Activated CD8-positive, alpha-beta memory T cell treated with anti-CD3 and anti-CD28 coated beads, Interleukin-2, amount 10 ng/mL, durations not matched to agents 7 days and 5 days (primary cell): ENCODE measurements at regions not wholly inside any gene's neighbourhood (a gene's known extent, or its start where the extent isn't known, plus 50 kb on each side); places are given as distances from the start of the nearest gene placed in this dataset.

Experiments used
- ATAC-seq: fragments of 150-1000 bp; cut with Tn5 transposase; one replicate; pipeline ENCODE4 v1.10.0; 2021; ENCODE audit warnings: moderate library complexity
- CTCF ChIA-PET: fragments of 350-600 bp; sonication (Branson Sonifier 250); formaldehyde crosslinking; loops from one replicate; lab custom pipeline; 2021; ENCODE audit warnings: antibody characterized with exemption; lab: Charles Lee
- DNase-seq: peaks from one replicate; pipeline ENCODE4 v3.0.0-alpha.2; 2020
- H3K27ac Mint-ChIP-seq: one replicate; pipeline ENCODE4 v1.8.0; 2021; ENCODE audit warnings: mild to moderate bottlenecking, mixed read lengths
- H3K27me3 Mint-ChIP-seq: one replicate; pipeline ENCODE4 v1.8.0; 2021; ENCODE audit warnings: mixed read lengths
- H3K36me3 Mint-ChIP-seq: one replicate; pipeline ENCODE4 v1.8.0; 2021; ENCODE audit warnings: mild to moderate bottlenecking, mixed read lengths
- H3K4me1 Mint-ChIP-seq: one replicate; pipeline ENCODE4 v1.8.0; 2021; ENCODE audit warnings: mixed read lengths
- H3K4me3 Mint-ChIP-seq: one replicate; pipeline ENCODE4 v1.8.0; 2021; ENCODE audit warnings: mild to moderate bottlenecking, moderate library complexity, mixed read lengths
- H3K9me3 Mint-ChIP-seq: one replicate; pipeline ENCODE4 v1.8.0; 2022; ENCODE audit warnings: low read depth, mixed read lengths

DNA sequence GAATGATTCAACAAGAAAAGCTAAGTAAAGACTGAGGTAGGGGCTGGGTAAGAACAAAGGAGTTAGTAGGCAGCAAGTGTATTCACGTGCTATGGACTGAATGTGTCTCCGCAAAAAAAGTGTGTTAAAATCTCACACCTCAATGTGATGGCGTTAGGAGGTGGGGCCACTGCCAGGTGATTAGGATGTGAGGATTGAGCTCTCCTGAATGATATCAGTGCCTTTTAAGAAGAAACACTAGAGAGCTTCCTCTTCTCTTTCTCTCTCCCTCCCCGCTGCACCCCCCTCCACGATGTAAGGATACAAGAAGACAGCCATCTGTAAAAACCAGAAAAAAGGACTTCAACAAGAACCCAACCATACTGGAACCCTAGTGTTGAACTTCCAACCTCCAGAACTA lies 396.1 kb upstream of the PLXNA2 start:
- Mint-ChIP-seq H3K4me1 (no peaks in the 10 kb centered on the region), H3K27ac (no peak overlapping the region), H3K9me3 (no peaks in the 10 kb centered on the region)

GRCh38 chr1:208641579-208642280 lies 397.5 kb upstream of the PLXNA2 start:
- no peaks in the 10 kb centered on the region for H3K36me3 Mint-ChIP-seq
- no peak overlapping the region for H3K27ac Mint-ChIP-seq
- no peak overlapping the region for H3K4me3 Mint-ChIP-seq
- no peak for DNase-seq
- ATAC-seq = no peak
- H3K9me3 Mint-ChIP-seq = no peaks in the 10 kb centered on the region
- CTCF ChIA-PET = interaction anchor here (1.2 kb wide), 1 partner anchor 11 kb away, joined by 3 read pairs; no protein-coding TSS in a partner anchor
- H3K4me1 Mint-ChIP-seq = no peaks in the 10 kb centered on the region
- peaks cover 3% of the 10 kb centered on the region for H3K27me3 Mint-ChIP-seq

More for the DNA sequence above, 396.1 kb upstream of the PLXNA2 start:
- Mint-ChIP-seq H3K27me3 (peaks cover 3% of the 10 kb centered on the region), H3K36me3 (no peaks in the 10 kb centered on the region), H3K4me3 (no peak overlapping the region)
- DNase-seq (no peak), ATAC-seq (no peak)
- CTCF ChIA-PET = interaction anchor here (1.2 kb wide), 1 partner anchor 12 kb away, joined by 3 read pairs; no protein-coding TSS in a partner anchor

- Mint-ChIP-seq H3K27me3 (peaks cover 3% of the 10 kb centered on the region), H3K9me3 (no peaks in the 10 kb centered on the region), H3K36me3 (no peaks in the 10 kb centered on the region), H3K4me1 (no peaks in the 10 kb centered on the region), H3K4me3 (no peak overlapping the region), H3K27ac (no peak overlapping the region)
- DNase-seq (no peak), ATAC-seq (no peak)
- CTCF ChIA-PET = no interaction called here
Measured at GRCh38 chr1:208643005-208643597, 398.9 kb upstream of the PLXNA2 start.

DNA sequence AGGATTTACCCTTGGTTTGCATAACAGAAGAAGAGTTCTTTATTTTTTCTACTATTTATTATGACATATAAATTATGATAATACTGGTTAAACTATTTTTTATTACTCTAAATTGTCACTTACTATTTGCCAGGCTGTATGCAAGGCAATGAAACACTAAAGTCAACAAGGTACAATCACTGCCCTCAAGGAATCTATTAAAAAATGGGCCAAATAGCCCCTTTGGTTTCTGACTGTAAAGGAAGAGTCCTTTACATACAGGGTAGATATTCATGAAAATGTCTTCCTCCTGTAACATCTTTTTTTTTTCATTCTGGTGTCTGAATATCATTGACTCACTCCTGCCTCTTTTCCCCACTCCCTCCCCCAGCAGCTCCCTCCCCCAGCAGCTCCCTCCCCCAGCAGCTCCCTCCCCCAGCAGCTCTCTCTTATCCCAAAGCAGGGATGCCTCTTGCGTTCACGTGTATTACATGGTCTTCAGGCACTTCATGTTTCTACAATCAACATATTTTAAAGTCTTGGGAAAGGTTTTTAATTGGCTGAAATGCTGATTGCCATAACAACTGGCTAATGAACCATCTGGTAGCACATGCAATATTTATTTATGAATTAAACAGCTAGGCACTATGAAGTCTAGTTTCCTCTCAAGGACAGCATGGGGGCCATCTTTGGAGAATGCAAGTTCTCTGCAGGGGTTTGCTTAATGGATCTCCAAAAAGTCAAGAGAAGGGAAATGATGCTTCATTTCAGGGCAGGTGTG lies 400.4 kb upstream of the PLXNA2 start:
- Mint-ChIP-seq H3K27me3 (peaks cover 3% of the 10 kb centered on the region), H3K9me3 (no peaks in the 10 kb centered on the region), H3K36me3 (no peaks in the 10 kb centered on the region), H3K4me3 (no peak overlapping the region), H3K4me1 (no peaks in the 10 kb centered on the region), H3K27ac (no peak overlapping the region)
- ATAC-seq (no peak), DNase-seq (no peak)
- CTCF ChIA-PET = no interaction called here

DNA sequence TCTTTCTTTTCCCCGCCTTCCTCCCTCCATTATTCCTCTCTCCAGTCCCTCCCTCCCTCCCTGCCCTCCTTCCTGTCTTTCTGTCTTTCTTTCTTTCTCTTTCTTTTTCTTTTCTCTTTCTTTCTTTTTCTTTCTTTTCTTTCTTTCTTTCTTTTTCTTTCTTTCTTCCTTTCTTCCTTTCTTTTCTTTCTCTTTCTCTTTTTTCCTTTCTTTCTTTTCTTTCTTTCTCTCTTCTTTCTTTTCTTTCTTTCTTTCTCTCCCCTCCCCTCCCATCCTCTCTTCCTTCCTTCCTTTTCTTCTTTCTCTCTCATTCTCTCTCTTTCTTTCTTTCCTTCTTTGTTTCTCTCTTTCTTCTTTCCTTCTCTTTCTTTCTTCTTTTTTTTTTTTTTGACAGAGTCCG lies 402.2 kb upstream of the PLXNA2 start:
- no peaks in the 10 kb centered on the region for H3K9me3 Mint-ChIP-seq
- H3K4me1 Mint-ChIP-seq = no peaks in the 10 kb centered on the region
- DNase-seq = no peak
- no peak overlapping the region for H3K27ac Mint-ChIP-seq
- ATAC-seq = no peak
- CTCF ChIA-PET = no interaction called here
- peaks cover 3% of the 10 kb centered on the region for H3K27me3 Mint-ChIP-seq
- H3K4me3 Mint-ChIP-seq = no peak overlapping the region
- no peaks in the 10 kb centered on the region for H3K36me3 Mint-ChIP-seq

DNA sequence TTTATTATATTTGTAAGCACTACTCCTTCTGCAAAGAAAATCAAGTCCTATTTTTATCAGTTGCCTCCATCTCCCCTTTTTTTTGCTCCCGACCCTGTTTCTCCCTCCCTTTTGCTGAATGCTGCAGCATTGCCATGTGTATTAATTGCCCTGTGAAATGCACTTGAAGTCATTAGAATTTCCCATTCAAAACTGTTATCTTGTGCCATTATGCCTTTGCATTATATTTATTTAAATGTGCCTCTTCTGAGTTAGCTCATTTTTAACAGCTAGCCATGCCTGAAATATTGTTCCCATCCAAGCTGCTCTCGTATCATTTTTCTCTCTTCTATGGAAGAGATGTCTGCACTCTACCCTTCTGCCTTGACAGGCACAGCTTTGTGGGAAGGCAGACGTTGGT lies 404.0 kb upstream of the PLXNA2 start:
- CTCF ChIA-PET = no interaction called here
- ATAC-seq (no peak), DNase-seq (no peak)
- H3K4me1 Mint-ChIP-seq = no peaks in the 10 kb centered on the region
- H3K27me3 Mint-ChIP-seq = peaks cover 6% of the 10 kb centered on the region
- H3K36me3 Mint-ChIP-seq = no peaks in the 10 kb centered on the region
- no peaks in the 10 kb centered on the region for H3K9me3 Mint-ChIP-seq
- H3K4me3 Mint-ChIP-seq = no peak overlapping the region
- H3K27ac Mint-ChIP-seq = no peak overlapping the region

- Mint-ChIP-seq H3K9me3 (no peaks in the 10 kb centered on the region), H3K36me3 (no peaks in the 10 kb centered on the region), H3K27me3 (peaks cover 5% of the 10 kb centered on the region), H3K4me1 (no peaks in the 10 kb centered on the region), H3K4me3 (no peak overlapping the region), H3K27ac (no peak overlapping the region)
- DNase-seq (peak; percentile 43), ATAC-seq (no peak)
- CTCF ChIA-PET = interaction anchor here (0.8 to 1.5 kb wide), 8 partner anchors 9 to 596 kb away, joined by 3 to 7 read pairs (median 4); no protein-coding TSS in a partner anchor
Measured at GRCh38 chr1:208652296-208653160, 408.3 kb upstream of the PLXNA2 start.

DNA sequence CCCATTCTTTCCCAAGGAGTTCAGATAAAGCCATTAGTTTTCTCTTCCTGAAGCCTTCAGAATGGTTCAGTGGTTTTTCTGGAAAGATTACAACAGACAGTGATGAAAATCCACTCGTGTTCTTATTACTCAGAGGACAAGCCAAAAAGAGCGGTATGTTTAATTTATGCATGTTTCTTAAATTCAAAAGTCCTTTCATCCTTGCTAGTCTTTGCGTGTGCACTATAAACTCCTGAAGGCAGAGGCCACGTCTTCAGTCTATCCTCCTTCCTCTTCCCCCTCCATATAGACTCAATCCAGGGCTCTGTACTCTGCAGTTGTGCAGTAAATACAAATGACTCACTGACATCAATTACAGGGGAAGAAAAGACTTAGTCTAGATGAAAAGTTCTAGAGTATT lies 409.2 kb upstream of the PLXNA2 start:
- H3K4me1 Mint-ChIP-seq = no peaks in the 10 kb centered on the region
- H3K9me3 Mint-ChIP-seq = no peaks in the 10 kb centered on the region
- H3K27ac Mint-ChIP-seq = no peak overlapping the region
- H3K36me3 Mint-ChIP-seq = no peaks in the 10 kb centered on the region
- ATAC-seq = no peak
- H3K4me3 Mint-ChIP-seq = no peak overlapping the region
- no peak for DNase-seq
- H3K27me3 Mint-ChIP-seq = peaks cover 5% of the 10 kb centered on the region
- CTCF ChIA-PET = interaction anchor here (1.5 kb wide), 2 partner anchors 554 to 595 kb away, joined by 5 to 6 read pairs; no protein-coding TSS in a partner anchor

DNA sequence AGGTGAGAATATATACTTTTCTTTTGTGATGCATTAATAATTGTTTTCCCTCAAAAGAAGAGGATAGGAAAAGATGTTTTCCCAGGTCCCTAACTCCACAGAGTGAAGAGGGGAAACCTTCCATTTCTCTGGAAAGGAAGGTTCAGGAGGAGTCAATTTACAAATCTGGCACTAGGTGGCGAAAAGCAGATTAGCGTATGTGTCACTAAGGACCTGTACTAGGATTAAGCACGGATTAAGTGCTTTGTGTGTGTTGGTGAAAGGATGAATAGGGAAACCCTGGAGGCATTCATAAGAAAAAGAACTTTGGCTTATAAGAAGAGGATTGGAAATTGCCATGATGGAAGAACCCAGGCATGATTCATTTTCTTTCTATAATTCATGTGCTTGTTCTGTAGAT lies 410.1 kb upstream of the PLXNA2 start:
- Mint-ChIP-seq H3K9me3 (no peaks in the 10 kb centered on the region), H3K36me3 (no peaks in the 10 kb centered on the region), H3K27ac (no peak overlapping the region), H3K27me3 (peaks cover 5% of the 10 kb centered on the region), H3K4me1 (no peaks in the 10 kb centered on the region), H3K4me3 (no peak overlapping the region)
- CTCF ChIA-PET = interaction anchor here (1.5 kb wide), 1 partner anchor 594 kb away, joined by 6 read pairs; no protein-coding TSS in a partner anchor
- no peak for DNase-seq
- ATAC-seq = no peak

- no peaks in the 10 kb centered on the region for H3K9me3 Mint-ChIP-seq
- CTCF ChIA-PET = no interaction called here
Measured at GRCh38 chr1:208665936-208666335, 421.8 kb upstream of the PLXNA2 start.

GRCh38 chr1:208668991-208669390 lies 424.8 kb upstream of the PLXNA2 start:
- ATAC-seq = no peak
- no peaks in the 10 kb centered on the region for H3K36me3 Mint-ChIP-seq
- H3K27me3 Mint-ChIP-seq = peaks cover under 1% of the 10 kb centered on the region
- DNase-seq = no peak
- no peak overlapping the region for H3K4me3 Mint-ChIP-seq
- H3K9me3 Mint-ChIP-seq = no peaks in the 10 kb centered on the region
- H3K27ac Mint-ChIP-seq = no peak overlapping the region
- no peaks in the 10 kb centered on the region for H3K4me1 Mint-ChIP-seq
- CTCF ChIA-PET = no interaction called here

More at GRCh38 chr1:208665936-208666335, 421.8 kb upstream of the PLXNA2 start:
- Mint-ChIP-seq H3K36me3 (no peaks in the 10 kb centered on the region), H3K4me1 (no peaks in the 10 kb centered on the region), H3K27me3 (no peaks in the 10 kb centered on the region), H3K27ac (no peak overlapping the region), H3K4me3 (no peak overlapping the region)
- ATAC-seq (no peak), DNase-seq (no peak)

DNA sequence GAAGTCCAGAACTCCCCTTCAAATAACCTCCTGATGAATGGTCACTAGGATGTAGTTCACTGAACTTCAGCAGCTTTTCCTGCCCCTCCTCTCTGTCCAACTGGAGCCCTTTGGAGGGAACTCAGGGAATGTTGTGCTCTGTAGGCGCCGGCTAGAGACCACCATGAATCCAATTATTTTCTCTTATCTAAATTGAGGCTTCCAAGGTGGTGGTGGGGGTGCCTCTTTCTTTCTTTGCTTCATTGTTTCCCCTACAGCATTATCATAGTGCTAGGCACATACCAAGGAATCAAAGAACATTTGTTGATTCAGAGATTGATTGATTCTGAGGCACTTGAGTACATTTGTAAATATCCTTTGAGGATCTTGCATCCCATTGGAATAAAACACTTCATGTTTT lies 426.6 kb upstream of the PLXNA2 start:
- Mint-ChIP-seq H3K9me3 (no peaks in the 10 kb centered on the region), H3K36me3 (no peaks in the 10 kb centered on the region), H3K27ac (no peak overlapping the region), H3K27me3 (peaks cover 2% of the 10 kb centered on the region), H3K4me3 (no peak overlapping the region), H3K4me1 (no peaks in the 10 kb centered on the region)
- ATAC-seq (no peak), DNase-seq (no peak)
- CTCF ChIA-PET = no interaction called here
